ENCODE measurements at regions not wholly inside any gene's neighbourhood (a gene's known extent, or its start where the extent isn't known, plus 50 kb on each side); places are given as distances from the start of the nearest gene placed in this dataset.

DNA sequence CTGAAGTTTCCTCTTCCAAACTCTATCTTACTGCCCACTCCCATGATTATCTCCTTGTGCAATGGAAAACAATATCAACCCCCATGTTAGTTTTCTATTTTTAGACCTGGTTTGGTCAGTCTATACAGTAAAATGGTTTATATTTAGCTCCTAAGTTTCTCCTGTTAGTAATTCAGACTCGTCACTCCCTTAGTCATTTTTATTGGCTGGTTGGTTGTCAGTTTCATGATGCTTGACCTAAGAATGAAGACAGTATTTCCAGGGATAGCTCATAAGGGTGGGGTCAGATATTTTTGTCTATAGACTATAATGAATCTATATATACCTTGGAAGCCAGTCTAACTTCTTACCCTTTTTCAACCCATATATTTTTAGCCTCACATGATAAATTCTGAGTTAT, 61.4 kb upstream of the NEUROD1 start:
- Histone ChIP-seq H3K9me1 (ENCODE audit: control insufficient read depth, insufficient read depth, low read length) (no peaks in the 10 kb centered on the region), H3K9me3 (replicated peaks; ENCODE audit: control insufficient read depth, insufficient read depth, low read depth, low read length) (no peaks in the 10 kb centered on the region), H3K4me1 (replicated peaks in 1 of 2; ENCODE audit: control insufficient read depth in 2 of 2, insufficient read depth in 2 of 2, low read length in 2 of 2) (no peaks in the 10 kb centered on the region), H3K27ac (ENCODE audit: extremely low read depth, low read depth, low read length) (no peak overlapping the region), H3K79me2 (ENCODE audit: control insufficient read depth, insufficient read depth, low read length) (no peaks in the 10 kb centered on the region), H4K20me1 (replicated peaks; ENCODE audit: control insufficient read depth, insufficient read depth, low read length) (no peaks in the 10 kb centered on the region), H3K27me3 (ENCODE audit: control insufficient read depth in 2 of 2, insufficient read depth in 2 of 2, low read length in 2 of 2) (no peaks in the 10 kb centered on the region), H3K4me2 (ENCODE audit: insufficient read depth, low read length) (no peak overlapping the region), H3K36me3 (ENCODE audit: control insufficient read depth, insufficient read depth, low read length) (no peaks in the 10 kb centered on the region), H3K4me3 (no peak overlapping the region), H2AFZ (ENCODE audit: low read depth, low read length) (no peak overlapping the region), H3K9ac (ENCODE audit: insufficient read depth in 1 of 2, low read depth in 2 of 2, low read length in 2 of 2) (no peak overlapping the region)
- POLR2A ChIA-PET, result interaction anchor here (0.6 kb wide), 1 partner anchor 98 kb away, joined by 3 read pairs; no protein-coding TSS in a partner anchor
- in situ Hi-C loops (cut with MboI), result loop anchor here (25.0 kb wide), 1 partner anchor 921 kb away; no protein-coding TSS in a partner anchor
- intact Hi-C loops (cut with micrococcal nuclease), result loop anchor here (1.0 to 5.0 kb wide), 4 partner anchors 163 to 908 kb away; no protein-coding TSS in a partner anchor
- WGBS (ENCODE audit: insufficient coverage, low coverage, missing lambda C conversion rate), result 0% methylated on average over 1 of the region's 1 CpG
- FAIRE-seq (no peak), ATAC-seq (no peak), DNase-seq (ENCODE audit: extremely low read depth in 1 of 4, low spot score in 3 of 4) (no peak)
- CTCF ChIA-PET (ENCODE audit: low intra/inter-chr PET ratio), result interaction anchor here (2.6 kb wide), 1 partner anchor 162 kb away, joined by 23 read pairs; no protein-coding TSS in a partner anchor
- BruUV-seq (replicated peaks), result no TSS peak
- TF ChIP-seq TAL1 (IDR thresholded peaks at IDR 0.05) (no peak), RB1 (IDR thresholded peaks at IDR 0.05; ENCODE audit: low read depth) (no peak), ETV5 (CRISPR knock-in tag; IDR thresholded peaks at IDR 0.05; ENCODE audit: low read depth) (no peak), ZNF592 (IDR thresholded peaks at IDR 0.05) (no peak), HMBOX1 (IDR thresholded peaks at IDR 0.05) (no peak), BCL6 (CRISPR knock-in tag; IDR thresholded peaks at IDR 0.05) (no peak), MCM5 (IDR thresholded peaks at IDR 0.05; ENCODE audit: low read depth) (no peak), ZBTB17 (CRISPR knock-in tag; IDR thresholded peaks at IDR 0.05) (no peak)
- TF ChIP-seq, protein P1, sequence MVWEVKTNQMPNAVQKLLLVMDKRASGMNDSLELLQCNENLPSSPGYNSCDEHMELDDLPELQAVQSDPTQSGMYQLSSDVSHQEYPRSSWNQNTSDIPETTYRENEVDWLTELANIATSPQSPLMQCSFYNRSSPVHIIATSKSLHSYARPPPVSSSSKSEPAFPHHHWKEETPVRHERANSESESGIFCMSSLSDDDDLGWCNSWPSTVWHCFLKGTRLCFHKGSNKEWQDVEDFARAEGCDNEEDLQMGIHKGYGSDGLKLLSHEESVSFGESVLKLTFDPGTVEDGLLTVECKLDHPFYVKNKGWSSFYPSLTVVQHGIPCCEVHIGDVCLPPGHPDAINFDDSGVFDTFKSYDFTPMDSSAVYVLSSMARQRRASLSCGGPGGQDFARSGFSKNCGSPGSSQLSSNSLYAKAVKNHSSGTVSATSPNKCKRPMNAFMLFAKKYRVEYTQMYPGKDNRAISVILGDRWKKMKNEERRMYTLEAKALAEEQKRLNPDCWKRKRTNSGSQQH (CRISPR knock-in tag; IDR thresholded peaks at IDR 0.05), result no peak
- TF ChIP-seq, protein P2, sequence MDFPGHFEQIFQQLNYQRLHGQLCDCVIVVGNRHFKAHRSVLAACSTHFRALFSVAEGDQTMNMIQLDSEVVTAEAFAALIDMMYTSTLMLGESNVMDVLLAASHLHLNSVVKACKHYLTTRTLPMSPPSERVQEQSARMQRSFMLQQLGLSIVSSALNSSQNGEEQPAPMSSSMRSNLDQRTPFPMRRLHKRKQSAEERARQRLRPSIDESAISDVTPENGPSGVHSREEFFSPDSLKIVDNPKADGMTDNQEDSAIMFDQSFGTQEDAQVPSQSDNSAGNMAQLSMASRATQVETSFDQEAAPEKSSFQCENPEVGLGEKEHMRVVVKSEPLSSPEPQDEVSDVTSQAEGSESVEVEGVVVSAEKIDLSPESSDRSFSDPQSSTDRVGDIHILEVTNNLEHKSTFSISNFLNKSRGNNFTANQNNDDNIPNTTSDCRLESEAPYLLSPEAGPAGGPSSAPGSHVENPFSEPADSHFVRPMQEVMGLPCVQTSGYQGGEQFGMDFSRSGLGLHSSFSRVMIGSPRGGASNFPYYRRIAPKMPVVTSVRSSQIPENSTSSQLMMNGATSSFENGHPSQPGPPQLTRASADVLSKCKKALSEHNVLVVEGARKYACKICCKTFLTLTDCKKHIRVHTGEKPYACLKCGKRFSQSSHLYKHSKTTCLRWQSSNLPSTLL (IDR thresholded peaks at IDR 0.05), result no peak
- TF ChIP-seq, protein P3, sequence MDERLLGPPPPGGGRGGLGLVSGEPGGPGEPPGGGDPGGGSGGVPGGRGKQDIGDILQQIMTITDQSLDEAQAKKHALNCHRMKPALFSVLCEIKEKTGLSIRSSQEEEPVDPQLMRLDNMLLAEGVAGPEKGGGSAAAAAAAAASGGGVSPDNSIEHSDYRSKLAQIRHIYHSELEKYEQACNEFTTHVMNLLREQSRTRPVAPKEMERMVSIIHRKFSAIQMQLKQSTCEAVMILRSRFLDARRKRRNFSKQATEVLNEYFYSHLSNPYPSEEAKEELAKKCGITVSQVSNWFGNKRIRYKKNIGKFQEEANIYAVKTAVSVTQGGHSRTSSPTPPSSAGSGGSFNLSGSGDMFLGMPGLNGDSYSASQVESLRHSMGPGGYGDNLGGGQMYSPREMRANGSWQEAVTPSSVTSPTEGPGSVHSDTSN (CRISPR knock-in tag; IDR thresholded peaks at IDR 0.05; ENCODE audit: low read depth), result no peak
- TF ChIP-seq, protein P3 (tag; conservative IDR thresholded peaks at IDR 0.05; ENCODE audit: low read depth), result no peak
